HG03457 (cell line): ENCODE measurements at regions not wholly inside any gene's neighbourhood (a gene's known extent, or its start where the extent isn't known, plus 50 kb on each side); places are given as distances from the start of the nearest gene placed in this dataset.
"Not testable (repeated sequence)": the region's sequence is repeated elsewhere in the genome, so short reads cannot be mapped to it uniquely, and the experiment has no call there.

Experiments
- ATAC-seq: cut with Tn5 transposase; IDR thresholded peaks from one replicate; pipeline ENCODE4 v1.9.1; 2021; ENCODE audit warnings: moderate number of reproducible peaks; ENCODE audit not compliant: unreplicated experiment

GRCh38 chrX:46029777-46030176 lies 515.4 kb downstream of the ZNF674 start:
- no peak for ATAC-seq

DNA sequence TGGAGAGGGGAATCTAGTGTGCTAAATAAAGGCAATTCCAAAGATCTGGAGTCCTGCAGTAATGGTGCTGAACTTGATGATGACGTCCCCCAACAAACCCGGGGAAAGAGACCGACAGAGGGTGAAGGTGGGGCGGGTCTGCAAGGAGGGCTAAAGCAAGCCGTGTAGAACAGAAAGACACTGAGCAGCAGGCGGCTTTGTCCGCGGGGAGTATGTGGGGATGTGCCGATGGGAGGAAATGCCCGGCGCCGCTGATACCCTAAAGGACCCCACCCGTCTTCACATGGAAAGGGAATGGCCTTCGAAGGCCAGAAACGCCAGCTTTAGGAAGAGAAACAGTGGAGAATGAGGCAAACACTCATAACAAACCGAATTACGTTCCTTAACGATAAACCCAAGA lies 528.9 kb downstream of the ZNF674 start:
- ATAC-seq, result no peak

DNA sequence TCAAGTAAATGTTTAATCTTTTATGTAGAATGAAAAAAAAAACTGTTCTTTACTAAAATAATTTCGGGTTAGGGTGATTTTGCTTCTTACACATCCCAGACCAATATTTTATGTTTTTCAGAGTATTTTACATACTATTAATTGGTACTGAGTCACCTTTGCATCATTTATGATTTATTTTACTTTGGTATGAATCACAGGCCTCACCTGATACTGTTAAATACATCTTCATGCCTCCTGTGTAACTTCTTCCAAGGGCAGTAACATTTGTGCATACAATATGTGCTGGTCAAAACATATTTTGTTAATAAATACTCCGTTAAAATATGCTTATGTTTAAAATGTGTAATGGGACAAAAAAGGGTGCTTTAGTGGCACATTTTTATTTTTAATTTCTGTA lies 529.6 kb downstream of the ZNF674 start:
- no peak for ATAC-seq

DNA sequence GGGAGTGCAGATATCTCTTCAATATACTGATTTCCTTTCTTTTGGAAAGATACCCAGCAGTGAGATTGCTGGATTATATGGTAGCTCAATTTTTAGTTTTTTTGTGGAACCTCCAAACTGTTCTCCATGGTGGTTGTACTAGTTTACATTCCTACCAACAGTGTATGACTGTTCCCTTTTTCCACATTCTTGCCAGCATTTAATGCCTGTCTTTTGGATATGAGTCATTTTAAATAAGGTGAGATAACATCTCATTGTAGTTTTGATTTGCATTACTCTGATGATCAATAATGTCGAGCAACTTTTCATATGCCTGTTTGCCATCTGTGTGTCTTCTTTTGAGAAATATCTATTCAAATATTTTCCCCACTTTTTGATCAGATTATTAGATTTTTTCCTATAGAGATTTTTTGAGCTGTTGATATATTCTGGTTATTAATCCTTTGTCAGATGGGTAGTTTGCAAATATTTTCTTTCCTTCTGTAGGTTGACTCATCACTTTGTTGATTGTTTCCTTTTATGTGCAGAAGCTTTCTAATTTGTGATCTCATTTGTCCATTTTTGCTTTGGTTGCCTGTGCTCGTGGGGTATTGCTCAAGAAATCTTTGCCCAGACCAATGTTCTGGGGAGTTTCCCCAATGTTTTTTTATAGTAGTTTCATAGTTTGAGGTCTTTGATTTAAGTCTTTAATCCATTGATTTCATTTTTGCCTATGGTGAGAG lies 552.7 kb downstream of the ZNF674 start:
- no peak for ATAC-seq

GRCh38 chrX:45986971-45987370 lies 558.2 kb downstream of the ZNF674 start:
- ATAC-seq, result no peak

- no peak for ATAC-seq
Measured at GRCh38 chrX:45986081-45986480, 559.1 kb downstream of the ZNF674 start.

DNA sequence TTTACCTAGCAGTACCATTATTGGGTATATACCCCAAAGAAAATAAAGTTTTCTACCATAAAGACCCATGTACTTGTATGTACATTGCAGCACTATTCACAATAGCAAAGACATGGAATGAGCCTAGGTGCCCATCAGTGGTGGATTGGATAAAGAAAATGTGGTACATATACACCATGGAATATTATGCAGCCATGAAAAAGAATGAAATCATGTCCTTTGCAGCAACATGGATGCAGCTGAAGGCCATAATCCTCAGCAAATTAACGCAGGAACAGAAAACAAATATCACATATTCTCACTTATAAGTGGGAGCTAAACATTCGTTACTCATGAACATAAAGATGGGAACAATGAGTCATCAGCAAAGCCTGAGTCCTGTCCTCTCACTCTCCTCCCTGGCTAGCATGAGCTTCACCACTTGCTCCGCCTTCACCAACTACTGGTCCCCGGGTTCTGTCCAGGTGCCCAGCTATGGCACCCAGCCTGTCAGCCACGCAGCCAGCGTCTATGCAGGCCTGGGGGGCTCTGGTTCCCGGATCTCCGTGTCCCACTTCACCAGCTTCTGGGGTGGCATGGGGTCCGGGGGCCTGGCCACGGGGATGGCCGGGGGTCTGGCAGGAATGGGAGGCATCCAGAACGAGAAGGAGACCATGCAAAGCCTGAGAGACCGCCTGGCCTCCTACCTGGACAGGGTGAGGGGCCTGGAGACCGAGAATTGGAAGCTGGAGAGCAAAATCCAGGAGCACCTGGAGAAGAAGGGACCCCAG lies 562.1 kb downstream of the ZNF674 start:
- ATAC-seq, result not testable (repeated sequence)

DNA sequence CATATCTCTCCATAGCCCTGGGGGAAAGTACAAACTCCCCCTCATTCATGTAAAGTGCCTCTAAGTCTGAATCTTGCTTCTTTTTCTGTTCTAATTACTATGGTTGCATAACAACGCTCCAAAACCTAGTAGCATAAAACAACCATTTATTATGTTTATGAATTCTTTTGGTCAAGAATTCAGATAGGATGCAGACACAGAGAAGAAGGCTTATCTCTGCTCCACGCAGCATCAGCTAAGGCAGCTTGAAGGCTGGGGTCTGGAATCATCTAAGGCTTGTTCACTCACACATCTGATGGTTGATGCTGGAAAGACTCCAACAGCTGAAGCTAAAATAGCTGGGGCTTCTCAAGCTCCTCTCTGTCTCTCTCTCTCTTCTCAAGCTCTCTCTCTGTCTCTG lies 564.5 kb downstream of the ZNF674 start:
- no peak for ATAC-seq

DNA sequence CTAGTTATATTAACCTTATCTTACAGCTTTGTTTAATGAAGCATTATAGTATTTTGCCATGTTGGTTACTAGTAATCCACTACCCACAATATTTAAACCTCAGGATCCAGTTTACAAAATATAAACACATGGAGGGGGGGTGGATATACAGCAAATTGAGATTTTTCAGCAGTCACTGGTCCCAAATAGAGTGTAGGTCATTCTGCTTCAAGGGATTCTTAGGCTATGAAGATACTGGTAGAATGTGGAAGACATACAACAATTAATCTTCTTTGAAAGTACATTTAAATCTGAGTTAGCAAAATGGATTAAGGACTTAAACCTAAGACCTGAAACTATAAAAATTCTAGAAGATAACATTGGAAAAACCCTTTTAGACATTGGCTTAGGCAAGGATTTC lies 569.6 kb downstream of the ZNF674 start:
- no peak for ATAC-seq

DNA sequence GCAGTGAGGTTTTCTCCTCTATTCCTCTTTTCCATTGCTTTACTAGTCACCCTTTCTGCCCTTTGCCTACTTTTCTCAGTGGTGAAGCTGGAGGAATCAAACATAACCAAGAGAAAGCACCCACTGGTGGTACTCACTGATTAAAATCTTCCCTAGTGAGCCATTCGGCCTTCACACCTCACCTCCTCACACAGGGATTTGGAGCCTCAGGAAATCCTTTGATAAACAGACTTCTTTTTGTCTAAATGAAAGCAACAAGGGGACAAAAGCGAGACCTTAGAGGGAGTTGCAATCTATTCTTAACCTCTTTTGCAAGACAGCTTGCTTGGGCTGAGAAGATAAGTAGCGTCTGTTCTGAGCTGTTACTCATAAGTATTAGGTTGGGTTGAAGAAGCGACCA lies 572.6 kb downstream of the ZNF674 start:
- no peak for ATAC-seq

- ATAC-seq, result no peak
Measured at GRCh38 chrX:45959567-45959966, 585.7 kb downstream of the ZNF674 start.

GRCh38 chrX:45956191-45956870 lies 588.9 kb downstream of the ZNF674 start:
- ATAC-seq, result no peak

- ATAC-seq, result no peak
Measured at GRCh38 chrX:45955661-45956060, 589.6 kb downstream of the ZNF674 start.

- no peak for ATAC-seq
Measured at GRCh38 chrX:45954026-45954425, 591.2 kb downstream of the ZNF674 start.

DNA sequence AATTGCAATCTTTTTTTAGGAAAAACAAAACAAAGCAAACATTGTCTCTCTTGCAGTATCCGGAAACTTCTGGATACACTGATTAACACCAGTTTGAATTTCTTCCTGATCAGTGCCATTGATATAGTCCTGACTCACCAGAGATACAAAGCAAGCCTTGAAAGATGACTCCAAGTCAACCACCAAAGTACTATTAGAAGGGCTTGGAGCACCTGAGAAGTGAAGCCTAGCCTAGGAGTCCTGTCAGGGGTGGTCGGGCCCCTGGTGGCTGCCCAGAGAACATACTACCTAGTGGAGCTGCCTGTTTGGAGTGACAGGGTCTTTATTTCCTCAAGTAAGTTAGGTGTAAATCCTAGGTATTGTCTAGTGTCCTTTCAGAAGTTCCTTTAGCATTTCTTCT lies 593.2 kb downstream of the ZNF674 start:
- ATAC-seq, result no peak

DNA sequence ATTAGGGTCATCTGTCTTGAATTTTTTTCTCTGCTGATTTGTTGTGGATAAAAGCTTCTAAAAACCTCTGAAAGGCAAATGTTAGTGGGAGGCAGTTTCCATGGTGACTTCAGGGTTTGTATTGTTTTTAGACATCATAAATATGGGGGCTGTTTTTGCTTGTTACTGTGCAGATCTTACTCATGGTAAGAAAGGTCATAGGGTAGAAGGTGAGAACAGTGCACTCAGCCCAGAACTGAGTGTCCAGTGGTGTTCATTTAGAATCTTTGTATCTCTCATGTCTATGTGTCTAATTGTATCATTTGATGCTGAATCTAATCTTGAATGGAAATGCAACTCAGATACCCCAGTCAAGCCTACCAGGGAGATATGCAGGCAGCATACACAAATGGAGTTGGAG lies 609.8 kb downstream of the ZNF674 start:
- no peak for ATAC-seq

DNA sequence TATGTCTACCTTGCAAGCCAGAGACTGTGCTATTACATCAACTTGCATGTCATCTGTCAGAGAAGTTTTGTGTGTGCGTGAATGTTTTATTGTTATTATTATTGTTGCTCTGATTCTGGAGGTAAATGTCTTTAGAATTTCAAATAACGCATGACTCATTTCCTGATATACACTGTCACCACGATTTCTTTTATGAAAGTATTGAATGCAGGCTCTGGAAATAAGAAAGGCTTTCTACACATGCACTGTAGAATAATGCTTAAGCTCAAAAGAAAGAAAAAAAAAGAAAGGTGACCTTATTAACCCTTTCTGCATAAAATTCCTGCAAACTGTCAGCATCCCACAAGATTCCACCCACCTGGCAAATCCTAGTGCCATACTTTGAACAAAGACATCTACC lies 632.9 kb downstream of the ZNF674 start:
- ATAC-seq, result no peak

- no peak for ATAC-seq
Measured at GRCh38 chrX:45907786-45908185, 637.4 kb downstream of the ZNF674 start.

DNA sequence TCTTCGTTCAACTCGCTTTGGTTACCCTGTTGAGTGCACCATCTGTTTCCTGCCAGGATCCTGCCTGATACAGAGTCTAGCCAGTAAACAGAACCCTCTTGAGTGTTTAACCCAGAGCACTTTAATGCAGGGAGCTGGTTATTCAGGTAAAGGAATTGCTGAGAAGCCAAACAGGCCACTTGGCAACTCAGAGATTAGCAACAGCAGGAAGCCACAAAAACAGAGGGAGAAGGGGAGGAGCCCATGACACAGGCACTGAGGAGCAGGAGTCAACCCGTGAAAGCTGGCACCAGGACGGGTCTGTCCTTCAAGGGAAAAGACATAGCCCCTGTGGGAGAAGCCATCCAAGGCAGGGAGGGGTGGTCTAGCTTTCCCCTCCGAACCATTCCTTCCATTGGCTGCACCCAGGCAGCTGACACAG lies 641.4 kb downstream of the ZNF674 start:
- ATAC-seq, result no peak

DNA sequence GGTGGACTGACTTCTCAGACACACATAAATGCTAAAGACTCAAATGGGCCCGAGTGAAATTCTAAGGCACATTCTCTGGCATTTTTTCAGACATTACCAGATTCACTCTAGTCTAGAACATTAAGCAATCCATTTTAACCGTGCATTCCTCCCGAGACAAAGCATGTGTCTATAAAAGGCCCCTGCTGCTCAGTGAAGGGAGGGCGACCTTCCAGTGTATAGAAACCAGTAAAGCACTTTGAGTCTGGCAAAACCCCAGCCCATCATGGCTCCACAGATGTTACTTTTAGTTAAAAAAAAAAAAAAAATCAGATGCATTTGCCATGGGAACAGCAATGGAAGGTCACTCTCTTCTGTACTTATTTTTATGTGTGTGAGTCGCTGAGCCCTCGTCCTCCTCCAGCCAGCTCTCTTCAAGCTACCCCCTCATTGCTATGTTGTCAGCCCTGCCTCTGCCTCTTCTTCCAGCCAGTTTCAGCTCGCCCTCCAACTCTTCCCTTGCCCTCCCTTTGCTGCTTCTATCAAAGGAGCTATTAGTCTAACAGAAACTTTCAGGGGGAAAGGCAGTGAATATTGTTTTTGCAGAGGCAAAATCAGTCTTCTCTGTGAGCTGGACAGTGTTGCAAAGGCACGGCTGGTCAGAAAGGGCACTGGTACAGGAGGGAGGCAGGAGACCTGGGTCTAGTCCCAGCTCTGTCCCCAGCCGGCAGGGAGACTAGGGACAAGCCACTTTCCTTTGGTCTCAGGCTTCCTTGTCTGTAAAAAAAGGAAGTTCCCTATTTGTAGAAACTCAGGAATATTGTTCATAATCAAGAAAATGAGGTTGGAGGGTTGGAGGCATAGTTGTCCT lies 644.2 kb downstream of the ZNF674 start:
- no peak for ATAC-seq
